NCI-H345 treated with DMSO at 0.1 percent for 48 hours (cell line): ENCODE measurements at regions not wholly inside any gene's neighbourhood (a gene's known extent, or its start where the extent isn't known, plus 50 kb on each side); places are given as distances from the start of the nearest gene placed in this dataset.
"Not testable (repeated sequence)": the region's sequence is repeated elsewhere in the genome, so short reads cannot be mapped to it uniquely, and the experiment has no call there.

Experiments
- DNase-seq: peaks from one replicate; lab custom pipeline; 2025; ENCODE audit not compliant: unreplicated experiment; lab: John Stamatoyannopoulos, UW

DNA sequence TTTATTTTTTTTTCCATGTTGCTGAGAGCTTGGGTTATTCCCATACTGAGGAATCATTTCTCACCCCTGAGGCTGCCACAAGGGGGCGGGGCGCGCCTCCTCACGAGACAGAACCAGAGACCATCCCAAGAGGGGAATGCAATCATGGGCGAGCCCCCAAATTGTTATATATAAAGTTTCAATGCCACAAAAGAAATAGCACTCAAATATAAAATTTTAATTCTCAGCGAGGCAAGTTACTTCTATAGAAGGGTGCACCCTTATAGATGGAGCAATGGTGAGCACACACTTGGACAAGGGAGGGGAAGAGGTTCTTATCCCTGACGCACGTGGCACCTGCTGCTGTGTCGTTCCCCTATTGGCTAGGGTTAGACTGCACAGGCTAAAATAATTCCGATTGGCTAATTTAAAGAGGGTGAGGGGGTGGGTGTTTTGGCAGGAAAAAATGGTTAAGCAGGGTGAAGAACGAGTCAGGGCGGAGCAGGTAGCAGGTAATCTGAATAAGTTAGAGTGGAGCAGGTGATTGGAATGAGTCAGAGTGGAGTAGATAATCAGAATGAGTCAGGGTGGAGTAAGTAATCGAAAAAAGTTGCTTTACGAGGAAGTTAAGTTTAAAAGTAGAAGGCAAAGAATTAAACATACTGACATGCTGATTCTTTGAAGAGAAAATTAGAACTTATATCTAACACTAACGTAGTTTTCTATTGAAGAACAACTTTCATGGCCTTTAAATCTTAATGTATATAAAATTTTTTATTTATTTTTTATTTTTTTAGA, 177.5 kb downstream of the MTCL1 start:
- DNase-seq, result no peak

DNA sequence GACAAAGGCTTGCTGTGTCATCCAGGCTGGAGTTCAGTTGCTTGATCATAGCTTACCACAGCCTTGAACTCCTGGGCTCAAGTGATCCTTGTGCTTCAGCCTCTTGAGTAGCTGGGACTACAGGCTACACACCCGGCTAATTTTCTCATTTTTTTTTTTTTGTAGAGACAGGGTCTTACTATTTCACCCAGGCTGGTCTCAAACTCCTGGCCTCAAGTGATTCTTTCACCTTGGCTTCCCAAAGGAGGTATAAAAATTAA, 178.0 kb downstream of the MTCL1 start:
- DNase-seq, result no peak

DNA sequence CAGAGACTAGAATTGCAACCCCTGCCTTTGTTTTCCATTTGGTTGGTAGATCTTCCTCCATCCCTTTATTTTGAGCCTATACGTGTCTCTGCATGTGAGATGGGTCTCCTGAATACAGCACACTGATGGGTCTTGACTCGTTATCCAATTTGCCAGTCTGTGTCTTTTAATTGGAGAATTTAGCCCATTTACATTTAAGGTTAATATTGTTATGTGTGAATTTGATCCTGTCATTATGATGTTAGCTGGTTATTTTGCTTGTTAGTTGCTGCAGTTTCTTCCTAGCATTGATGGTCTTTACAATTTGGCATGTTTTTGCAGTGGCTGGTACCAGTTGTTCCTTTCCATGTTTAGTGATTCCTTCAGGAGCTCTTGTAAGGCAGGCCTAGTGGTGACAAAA, 182.5 kb downstream of the MTCL1 start:
- DNase-seq, result not testable (repeated sequence)

DNA sequence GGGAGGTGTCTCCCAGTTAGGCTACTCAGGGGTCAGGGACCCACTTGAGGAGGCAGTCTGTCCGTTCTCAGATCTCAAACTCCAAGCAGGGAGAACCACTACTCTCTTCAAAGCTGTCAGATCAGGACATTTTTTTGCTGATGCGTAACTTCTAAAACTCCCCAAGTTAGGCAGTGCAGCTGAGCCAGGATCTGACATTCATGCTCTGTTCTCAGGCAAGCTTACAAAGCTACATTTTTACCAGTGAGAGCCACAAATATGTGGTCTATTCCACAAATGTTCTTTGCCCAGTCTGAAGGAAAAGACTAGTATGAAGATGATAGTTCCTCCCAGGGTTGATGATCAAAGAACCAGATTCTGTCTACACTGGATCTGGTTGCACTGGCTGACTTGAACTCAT, 184.1 kb downstream of the MTCL1 start:
- no peak for DNase-seq

DNA sequence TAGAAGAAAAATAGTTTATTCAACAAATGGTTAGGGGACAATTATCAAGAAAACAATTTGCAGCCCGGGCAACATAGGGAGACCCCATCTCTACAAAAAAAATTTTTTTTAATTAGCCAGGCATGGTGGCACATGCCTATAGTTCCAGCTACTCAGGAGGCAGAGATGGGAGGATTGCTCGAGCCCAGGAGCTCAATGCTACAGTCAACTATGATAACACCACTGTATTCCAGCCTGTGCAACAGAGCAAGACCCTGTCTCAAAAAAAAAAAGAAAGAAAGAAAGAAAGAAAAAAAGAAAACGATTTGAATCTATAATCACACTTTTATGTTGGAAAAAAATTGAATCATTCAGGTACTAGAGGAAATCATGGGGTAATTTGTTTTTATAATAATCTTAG, 185.1 kb downstream of the MTCL1 start:
- not testable (repeated sequence) for DNase-seq

DNA sequence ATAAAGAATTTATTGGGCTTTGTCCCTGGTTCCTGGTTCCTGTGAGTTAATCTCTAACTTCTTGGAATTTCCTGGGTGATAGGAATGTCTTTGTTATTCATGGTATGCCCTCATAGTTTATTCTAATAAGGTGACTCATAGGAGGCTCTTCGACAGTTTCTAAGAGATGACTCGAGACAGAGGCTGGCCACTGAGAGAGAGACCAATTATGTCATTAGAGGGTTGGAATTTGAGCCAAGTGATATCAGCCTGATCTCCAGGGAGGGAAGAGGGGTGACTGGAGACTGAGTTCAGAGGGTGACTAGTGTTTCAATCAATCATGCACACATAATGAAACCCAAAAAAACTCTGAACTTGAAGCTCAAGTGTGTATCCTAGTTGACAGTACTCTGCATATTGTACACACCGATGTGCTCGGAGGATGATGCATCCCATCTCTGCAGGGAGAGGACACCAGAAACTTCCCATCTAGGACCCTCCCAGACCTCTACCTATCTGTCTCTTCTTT, 185.7 kb downstream of the MTCL1 start:
- no peak for DNase-seq

DNA sequence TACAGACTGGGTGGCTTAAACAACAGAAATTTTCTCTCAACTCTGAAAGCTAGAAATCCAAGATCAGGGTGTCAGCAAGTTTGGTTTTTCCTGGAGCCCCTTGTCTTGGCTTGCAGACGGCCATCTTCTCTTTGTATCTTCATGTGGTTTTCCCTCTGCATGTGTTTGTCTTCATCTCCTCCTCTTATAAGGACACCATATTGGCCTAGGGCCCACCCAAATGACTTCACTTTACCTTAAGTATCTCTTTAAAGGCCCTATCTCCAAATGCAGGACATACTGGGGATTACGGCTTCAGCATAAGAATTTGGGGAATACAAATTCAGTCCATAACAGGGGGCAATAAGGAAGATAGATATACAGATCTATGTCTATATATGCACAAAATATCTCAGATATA, 187.9 kb downstream of the MTCL1 start:
- no peak for DNase-seq

DNA sequence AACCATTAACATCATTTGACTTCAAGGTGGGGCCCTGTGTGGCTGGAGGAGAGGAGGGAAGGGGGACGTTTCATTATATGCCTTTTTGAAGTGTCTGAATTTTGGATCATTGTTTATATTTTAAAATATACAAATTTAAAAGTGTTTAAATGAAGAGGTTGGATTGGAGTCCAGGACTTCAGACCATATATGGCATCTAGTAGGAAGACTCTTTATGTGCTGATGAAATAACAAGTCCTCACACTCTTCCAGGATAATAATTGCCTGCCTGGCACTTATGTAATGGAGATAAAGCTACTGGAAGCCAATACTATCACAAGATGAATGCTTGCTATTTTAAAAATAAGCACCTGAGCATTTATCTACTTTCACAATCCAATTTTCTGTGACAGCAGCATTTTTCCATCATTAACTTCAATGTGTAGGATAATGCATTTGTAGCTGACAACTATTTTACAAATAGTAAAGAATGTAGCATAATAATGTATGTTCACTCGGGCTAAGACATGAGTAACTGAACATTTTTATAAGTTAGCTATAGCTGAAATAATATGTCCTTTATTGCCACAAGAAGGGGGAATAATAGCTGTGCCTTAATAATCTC, 188.4 kb downstream of the MTCL1 start:
- DNase-seq, result no peak

DNA sequence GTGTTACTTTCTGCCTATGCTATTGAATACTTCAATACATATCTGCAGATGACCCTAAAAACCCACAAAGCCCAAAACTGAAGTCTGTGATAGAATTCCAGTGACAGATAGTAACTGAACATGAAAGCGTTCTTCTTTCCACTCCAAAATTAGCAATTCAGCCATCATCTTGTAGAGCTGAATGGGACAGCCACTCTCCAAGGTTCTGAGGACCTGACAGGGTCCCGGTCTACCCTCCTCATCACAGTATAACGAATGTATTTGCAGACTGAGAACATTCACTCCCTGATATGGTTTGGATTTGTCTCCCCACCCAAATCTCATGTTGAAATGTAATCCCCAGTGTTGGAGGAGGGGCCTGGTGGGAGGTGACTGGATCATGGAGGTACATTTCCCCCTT, 189.5 kb downstream of the MTCL1 start:
- no peak for DNase-seq

DNA sequence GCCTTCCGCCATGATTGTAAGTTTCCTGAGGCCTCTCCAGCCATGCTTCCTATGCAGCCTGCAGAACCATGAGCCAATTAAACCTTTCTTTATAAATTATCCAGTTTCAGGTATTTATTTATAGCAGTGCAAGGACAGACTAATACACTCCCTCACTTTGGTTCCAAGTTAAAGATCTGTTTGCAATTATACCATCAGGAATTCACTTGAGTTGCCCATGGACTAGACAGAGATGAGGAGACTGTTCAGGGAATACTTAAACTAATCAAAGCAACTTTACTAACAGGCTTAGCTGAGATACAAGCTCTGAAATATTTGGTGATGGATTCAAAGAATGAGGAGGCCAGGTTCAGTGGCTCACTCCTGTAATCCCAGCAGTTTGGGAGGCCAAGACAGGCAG, 190.0 kb downstream of the MTCL1 start:
- no peak for DNase-seq

DNA sequence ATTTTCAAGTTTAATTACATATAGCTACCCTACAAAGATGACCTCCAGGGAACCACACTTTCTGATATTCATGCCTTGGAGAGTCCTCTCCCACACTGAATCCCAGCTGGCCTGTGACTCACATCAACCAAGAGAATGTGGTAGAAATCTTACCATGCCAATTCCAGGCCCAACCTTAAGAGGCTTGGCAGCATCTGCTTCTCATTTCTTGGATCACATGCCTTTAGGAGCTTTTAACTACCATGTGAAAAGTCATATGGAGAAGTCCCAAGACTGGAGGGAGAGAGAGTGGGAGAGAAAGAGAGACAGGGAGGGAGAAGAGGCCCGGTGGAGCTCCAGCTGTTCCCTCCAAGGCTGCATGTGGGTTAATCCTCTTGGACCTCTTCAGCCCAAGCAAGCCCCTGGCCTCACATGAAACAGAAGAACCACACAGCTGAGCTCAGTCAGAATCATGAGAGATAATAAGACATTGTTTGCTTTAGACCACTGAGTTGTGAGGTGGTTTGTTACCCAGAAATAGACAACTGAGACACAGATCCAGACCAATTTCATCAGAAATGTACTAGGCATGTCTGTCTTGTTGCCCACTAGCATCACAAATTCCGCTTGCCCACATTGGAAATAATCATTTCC, 190.7 kb downstream of the MTCL1 start:
- no peak for DNase-seq

DNA sequence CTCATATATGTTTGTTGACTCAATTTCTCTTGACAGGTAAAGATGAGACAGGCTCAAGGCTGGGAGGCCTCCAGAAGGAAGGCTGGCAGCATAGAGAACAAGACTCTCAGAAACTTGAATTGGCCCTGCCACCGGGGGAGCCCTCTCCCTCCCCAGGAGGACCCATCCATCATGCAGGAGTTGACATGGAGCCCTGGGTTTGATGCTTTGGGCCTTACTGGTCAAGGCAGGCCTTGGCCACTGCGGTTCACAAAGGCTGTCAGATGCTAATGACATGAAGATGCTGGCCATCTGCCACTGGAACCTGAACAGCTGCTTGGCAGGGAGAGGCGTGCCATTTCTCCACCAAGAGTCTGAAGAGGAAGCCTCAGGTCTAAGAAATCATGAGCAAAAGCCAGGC, 193.6 kb downstream of the MTCL1 start:
- no peak for DNase-seq

DNA sequence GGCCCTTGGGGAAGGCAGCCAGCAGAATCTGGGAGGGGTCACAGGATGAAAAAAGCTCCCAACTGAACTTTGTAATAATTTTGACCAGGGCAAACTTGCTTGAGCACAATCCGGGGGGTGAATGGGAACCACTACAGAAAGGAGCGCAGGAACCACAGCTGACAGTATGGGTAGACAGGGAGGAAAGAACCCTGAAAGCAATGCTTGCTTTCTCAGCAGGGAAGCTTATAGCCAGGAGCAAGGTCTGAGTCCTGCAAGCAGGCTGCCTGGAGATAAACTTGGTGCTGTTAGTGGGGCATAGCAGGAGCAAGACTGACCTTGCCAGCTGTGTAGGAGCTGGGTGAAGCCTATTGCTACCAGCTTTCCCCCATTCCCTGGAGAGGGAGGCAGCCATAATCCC, 195.2 kb downstream of the MTCL1 start:
- DNase-seq, result no peak

DNA sequence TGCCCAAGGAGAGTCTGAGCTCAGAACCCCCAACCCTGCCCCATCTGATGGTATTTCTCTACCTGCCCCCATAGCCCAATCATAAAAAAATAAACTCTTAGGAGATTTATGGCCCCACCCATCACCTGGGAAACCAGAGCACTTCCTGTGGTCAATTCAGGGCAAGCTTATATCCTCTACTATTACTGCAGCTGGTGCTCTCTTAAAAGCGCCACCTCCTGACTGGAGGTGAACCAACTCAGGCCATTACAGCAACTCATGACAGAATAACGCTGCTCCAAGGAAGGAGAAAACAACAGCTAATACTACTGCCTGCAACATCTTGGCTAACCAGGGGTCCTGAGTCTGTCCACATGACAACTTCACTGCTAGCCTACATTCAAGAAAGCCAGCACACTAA, 195.7 kb downstream of the MTCL1 start:
- DNase-seq, result no peak

DNA sequence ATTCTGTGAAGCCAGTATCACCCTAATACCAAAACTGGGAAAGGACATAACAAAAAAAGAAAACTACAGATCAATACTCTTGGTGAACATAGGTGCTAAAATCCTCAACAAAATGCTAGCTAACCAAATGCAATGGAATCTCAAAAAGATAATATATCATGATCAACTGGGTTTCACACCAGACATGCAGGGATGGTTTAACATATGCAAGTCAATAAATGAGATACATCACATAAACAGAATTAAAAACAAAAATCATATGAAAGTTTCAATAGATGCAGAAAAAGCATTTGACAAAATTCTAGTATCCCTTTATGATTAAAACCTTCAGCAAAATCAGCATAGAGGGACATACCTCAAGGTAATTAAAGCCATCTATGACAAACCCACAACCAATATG, 198.2 kb upstream of the NDUFV2 start:
- DNase-seq, result no peak

DNA sequence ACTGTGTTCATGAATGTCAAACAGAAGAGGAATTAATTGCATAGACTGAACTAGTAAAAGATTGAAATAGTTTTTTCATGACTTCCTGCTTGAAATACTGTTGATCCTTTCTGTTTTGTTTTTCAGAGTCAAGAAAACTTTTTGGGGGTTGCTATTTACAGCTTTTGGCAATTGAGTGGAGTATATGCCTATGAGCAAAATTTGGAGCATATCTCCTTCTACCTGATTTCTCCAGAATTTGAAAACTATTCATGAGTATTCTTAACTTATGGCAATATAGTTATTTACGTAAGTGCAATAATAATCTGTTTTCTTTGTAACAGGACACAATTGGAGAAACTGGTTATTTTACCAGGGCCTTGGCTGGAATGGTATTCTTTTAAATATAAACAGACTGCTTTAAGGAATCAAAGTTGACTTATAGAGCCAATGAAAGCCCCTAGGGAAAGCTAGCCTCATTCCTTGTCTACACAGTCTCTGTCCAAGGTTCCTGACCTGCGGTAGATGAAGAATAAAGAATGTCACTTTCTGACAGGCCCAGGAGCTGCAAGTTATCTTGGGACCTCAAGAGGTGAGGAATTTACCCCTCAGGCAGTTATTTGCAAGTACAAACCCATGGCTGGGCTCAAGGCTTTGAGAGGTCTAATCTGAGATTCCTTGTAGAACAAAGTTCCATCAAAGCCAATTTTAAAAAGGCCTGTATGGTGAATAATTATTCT, 193.5 kb upstream of the NDUFV2 start:
- no peak for DNase-seq

DNA sequence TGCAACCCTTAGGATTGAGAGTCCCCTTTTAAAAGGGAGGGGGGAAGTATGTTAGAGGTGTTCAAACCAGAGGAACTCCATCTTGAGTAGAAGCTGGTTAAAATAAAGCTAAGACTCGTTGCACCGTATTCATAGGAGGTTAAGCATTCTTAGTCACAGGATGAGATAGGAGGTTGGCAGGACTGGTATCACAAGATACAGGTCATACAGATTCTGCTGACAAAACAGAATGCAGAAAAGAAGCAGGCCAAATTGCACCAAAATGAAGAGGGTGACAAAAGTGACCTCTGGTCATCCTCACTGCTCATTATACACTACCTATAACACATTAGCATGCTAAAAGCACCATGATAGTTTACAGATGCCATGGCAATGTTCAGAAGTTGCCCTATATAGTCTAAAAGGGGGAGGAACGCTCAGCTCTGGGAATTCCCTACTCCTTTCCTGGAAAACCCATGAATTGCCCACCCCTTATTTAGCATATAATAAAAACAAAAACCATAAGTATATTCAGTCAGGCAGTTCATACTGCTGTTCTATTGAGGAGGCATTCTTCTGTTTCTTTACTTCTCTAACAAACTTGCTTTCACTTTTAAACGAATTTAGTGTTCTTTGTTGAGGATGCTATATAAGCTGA, 192.2 kb upstream of the NDUFV2 start:
- DNase-seq, result no peak

DNA sequence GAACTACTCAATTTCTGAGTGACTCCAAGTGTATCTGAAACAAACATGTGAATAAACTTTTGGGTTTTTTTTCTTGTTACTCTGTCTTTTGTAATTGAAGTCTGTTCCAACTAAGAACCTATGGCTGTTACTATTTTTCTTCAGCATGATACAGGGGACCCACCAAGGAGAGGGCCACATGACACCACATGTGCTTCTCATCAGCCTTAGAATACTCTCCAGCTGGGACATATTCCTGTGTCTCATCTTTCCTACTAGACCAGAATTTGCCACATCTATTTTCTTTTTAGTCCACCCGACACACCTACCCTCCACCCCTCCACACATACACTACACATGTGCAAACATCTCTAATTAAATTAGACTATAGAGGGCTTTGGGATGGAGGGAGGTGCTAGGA, 191.7 kb upstream of the NDUFV2 start:
- DNase-seq, result no peak

DNA sequence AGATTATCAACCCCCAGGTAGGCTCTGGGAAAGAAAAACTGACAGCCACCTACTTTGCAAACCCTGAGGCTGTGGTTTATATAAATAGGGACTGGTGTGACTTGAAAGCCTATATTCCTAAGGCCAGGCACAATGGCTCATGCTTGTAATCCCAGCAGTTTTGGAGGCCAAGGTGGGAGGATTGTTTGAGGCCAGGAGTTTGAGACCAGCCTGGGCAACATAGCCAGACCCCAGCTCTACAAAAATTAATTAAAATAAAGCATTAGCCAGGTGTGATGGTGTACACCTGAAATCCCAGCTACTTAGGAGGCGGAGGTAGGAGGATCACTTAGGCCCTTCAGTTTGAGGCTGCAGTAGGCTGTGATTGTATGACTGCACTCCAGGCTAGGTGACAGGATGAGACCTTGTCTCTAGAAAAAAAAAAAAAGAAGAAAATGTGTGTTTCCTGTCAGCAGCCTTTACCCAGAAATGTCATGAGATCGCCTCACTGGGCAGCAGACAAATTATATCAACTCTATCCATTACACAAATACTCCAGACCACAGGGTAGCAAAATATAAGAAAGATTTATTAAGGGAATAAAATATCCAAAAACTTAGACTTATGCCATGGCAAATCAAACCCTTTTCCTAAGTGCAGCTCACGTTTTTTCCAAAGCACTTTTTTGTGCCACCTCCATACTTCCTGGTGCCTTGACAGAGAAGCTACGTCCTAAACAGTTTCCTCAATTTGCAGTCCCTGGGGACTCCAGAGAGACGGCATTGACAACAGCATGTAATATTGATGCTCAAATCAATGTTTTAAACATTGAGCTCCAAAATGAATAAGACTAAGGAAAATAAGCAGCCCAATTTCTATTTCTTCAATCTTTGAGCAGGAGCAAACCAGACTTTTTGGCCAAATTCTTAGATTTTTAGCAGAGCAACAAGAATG, 190.8 kb upstream of the NDUFV2 start:
- DNase-seq, result no peak
